ENCODE measurements at regions not wholly inside any gene's neighbourhood (a gene's known extent, or its start where the extent isn't known, plus 50 kb on each side); places are given as distances from the start of the nearest gene placed in this dataset.
A peak's percentile ranks its signal among the peaks of the same experiment; 100 is the strongest.

DNA sequence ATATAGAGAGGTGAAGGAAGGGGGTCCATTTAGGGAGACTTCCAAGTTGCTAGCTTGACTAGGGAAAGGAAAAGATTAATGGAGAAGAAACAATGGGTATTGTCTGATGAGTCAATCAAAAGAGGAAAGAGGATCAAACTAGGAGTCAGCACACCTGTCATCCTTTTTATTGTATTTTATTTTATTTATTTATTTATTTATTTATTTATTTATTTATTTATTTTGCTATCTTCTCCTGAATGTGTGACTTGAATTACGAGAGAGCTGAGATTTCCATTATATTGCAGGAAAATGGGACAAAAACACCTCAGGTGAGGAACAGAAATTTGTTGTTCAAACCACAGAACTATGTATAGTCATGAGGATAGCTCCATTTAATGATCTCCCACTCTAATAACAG lies 58.9 kb downstream of the NUDT11 start:
- ATAC-seq (no peak), DNase-seq (no peak)

DNA sequence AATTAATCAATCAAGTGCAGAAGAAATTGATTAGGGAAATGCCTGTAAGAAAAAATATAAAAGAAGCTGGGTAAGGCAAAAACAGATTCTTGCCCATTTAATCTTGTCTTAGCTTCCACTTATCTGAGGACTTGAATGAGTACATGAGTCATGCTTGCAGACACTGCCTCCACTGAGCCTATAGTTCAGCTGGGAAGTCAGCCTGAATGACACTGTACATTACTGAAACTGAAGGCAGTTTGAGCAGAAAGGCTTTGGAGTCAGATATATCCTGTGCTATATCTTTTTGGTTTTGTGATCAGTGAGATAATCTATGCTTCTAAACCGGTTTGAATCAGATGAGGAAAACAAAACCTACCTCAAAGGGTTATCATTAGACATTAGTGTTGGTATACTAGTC lies 61.3 kb downstream of the NUDT11 start:
- no peak for ATAC-seq

DNA sequence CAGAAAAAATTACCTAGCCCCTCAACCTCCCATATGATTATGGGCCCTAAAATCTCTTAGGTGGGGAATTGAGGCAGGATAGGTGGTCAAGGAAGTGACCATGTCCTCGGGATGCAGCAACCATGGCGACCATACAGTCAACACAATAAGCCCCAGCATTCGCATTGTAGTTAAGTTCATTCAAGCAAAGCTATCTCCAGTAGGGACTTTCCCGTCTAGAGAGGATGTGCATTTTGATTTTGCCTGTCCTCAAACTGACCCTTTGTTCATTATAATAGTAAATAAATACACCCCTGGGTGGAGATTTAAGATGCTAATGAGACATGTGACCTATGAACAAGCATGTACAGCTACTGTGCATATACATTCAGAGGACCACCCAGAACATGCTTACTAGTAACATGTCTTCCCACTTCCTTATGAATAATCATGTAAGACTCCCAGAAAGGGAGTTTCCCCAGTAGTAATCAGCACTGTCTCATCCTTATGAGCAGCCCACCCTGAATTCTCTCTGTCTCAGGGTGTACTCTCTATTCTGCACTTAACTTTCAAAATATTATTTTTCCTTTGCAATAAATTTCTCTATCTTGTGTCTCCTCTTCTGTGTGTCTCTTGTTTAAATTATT lies 74.3 kb downstream of the NUDT11 start:
- no peak for DNase-seq
- no peak for ATAC-seq

More for the DNA sequence above, 61.3 kb downstream of the NUDT11 start:
- no peak for DNase-seq

DNA sequence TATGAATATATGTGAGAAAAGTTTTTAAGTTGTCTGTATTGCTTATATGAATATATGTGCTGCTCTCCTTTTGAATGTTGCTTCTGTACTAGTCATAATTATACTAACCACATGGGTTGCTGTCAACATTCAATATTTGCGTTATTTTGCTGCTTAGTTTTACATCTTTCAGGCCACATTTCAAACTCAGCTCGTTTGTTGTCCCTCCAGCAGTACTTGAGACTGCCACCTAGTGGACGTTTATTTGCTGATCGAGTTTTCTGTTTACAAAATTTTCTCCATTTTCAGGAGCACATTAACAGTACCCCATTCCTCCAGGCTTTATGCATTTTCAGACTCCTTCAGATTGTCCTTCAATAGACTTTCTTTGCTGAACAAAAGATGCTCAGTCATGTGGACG lies 75.8 kb downstream of the NUDT11 start:
- DNase-seq (peak; percentile 19), ATAC-seq (no peak)

DNA sequence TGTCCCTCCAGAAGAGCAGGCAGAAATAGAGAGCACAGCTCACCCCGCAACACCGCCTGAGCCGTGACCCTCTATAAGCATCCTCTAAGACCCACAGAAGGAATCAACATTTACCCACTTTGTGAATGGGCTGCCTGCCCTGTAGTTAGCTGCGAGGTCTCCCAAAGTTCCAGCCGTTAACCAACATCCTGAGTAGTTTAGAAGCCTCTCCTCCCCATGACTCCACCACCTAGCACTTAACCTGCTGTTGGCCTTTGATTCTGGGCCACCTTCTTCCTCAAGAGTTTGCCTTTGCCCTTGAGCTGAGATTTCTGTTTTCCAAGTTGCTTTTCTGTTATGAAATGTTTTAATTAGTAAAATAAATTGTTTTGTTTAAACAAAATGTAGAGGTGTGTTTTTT lies 75.8 kb downstream of the NUDT10 start:
- ATAC-seq: no peak

DNA sequence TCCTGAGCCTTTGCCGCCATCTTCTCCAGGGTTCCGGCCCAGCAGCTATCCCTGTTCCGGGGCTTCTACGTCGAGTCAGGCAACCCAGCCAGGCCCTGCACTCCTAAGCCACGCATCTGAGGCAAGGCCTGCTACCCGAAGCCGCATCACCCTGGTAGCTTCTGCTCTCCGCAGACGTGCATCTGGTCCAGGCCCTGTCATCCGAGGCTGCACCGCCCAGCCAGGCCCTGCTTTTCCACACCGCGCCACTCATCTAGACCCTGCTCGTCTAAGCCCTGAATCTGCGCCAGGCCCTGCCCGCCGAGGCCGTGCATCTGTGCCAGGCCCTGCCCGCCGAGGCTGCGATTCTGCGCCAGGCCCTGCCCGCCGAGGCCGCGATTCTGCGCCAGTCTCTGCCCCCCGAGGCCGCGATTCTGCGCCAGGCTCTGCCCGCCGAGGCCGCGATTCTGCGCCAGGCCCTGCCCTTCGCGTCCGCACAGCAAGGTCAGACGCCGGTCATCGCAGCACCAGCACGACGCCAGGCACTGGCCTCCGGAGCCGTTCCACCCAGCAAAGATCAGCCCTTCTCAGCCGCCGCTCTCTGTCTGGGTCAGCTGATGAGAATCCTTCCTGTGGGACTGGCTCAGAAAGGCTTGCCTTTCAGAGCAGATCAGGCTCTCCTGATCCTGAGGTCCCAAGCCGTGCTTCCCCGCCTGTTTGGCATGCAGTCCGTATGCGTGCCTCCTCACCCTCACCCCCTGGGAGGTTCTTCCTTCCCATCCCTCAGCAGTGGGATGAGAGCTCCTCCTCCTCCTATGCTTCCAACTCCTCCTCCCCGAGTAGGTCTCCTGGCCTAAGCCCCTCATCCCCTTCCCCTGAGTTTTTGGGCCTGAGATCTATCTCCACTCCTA lies 75.1 kb downstream of the NUDT10 start:
- no peak for ATAC-seq
- DNase-seq: no peak

More for the DNA sequence above, 75.8 kb downstream of the NUDT10 start:
- no peak for DNase-seq

DNA sequence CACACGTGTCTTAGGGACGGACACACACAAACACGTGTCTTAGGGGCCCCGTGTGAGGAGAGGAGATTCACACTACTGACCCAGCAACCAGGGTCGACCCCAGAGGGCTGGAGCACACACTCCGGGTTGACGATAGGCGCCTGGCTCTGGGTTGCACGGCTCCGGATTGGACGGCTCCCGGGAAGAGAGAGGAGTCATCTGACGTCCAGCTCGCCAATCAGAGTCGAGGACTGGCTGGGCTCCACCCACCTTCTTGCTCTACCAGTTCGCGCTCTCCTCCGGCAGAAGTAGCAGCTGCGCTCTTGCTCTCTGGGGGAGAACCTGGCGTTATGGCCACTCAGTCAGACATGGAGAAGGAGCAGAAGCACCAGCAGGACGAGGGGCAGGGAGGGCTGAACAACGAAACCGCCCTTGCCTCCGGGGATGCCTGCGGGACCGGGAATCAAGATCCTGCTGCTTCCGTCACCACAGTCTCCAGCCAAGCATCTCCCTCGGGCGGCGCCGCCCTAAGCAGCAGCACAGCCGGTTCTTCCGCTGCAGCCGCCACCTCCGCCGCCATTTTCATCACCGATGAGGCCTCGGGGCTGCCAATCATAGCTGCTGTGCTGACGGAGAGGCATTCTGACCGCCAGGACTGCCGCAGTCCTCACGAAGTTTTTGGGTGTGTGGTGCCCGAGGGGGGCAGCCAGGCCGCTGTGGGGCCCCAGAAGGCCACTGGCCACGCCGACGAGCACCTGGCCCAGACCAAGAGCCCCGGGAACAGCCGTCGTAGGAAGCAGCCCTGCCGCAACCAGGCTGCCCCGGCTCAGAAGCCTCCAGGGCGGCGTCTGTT lies 74.3 kb downstream of the NUDT10 start:
- DNase-seq (no peak), ATAC-seq (no peak)

DNA sequence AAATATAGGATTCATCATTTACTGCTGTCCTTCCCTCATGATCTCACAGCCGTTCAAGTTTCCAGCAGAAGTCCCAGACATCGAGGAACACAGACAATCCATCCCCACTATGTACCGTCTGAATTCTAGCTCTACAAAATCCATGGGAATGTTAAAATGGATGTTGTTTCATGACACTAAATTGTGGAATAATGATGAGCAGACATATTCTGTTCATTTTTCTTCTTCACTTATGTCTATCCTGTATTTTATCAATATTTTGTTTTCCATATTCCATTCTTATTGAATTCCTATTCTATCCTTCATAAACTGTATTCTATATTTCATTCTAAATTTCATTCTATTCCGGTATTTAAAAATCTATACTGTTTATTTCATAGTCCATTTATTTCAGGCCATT lies 71.8 kb downstream of the NUDT10 start:
- no peak for DNase-seq
- ATAC-seq: no peak

DNA sequence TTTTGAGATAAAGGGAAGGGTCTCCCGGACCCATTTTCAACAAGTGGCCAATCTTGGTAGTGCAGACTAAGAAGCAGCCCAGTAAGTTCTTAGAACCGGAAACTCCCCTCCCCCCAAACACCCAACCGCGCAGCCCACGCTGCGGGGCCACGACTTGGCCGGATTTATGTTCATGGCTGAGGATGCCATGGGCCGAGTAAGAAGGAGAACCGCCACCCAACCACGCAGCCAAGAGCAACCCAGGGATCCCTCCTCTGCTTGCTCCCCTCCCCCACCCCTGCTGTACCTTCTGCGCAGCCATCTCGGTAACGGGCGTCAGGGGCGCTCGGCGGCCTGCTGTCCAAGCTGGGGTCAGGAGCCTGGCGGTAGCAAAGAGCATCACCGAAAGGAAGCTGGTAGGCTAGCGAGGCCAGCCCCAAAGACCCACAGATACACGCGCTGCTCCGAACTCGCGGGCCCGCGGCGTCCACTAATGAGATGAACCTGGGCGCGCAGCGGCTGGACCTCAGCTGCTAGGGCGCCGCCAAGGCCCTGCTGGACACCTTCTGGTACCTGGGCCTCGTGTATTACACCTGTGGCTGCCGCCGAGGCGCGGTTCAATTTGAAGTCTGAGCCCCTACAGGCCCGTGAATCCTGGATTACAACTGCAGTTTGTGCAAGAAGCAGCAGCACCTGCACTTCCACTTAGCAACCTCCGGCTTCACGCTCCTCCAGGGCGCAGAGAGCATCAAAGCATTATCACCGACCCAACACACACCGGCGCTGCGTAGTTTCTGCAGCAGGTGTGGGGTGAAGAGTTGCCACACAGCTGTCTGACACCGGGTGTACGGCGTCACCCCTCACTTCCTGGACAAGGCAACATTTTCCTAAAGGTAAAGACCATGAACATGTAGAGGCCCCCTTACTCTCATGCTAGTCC lies 63.4 kb downstream of the NUDT10 start:
- peak; percentile 57 for DNase-seq

DNA sequence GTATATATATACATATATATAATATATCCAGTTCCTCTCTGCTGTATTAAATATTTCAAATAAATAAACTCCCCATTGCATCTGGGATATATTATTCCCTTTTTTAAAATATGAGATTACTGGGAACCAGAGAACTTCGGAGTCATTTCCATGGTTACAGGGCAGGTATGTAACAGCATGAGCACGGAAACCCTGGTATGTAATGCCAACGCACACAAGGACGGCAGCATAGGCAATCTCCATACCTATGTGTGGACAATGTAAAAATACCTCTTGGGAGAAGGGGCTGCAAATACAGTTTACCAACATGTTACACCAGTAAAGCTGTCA lies 62.8 kb downstream of the NUDT10 start:
- DNase-seq (no peak), ATAC-seq (no peak)

More for the DNA sequence above, 63.4 kb downstream of the NUDT10 start:
- ATAC-seq: peak; percentile 73

Data from stimulated activated naive CD8-positive, alpha-beta T cell treated with anti-CD3 and anti-CD28 coated beads, Interleukin-15, Interleukin-2, amounts not matched to agents 100 U/mL and 50 U/mL, for 24 hours (primary cell).